ENCODE measurements at regions not wholly inside any gene's neighbourhood (a gene's known extent, or its start where the extent isn't known, plus 50 kb on each side); places are given as distances from the start of the nearest gene placed in this dataset.

GRCh38 chr13:85405316-85405897, 393.8 kb downstream of the SLITRK6 start:
- TF ChIP-seq CTCF (IDR thresholded peaks at IDR 0.05; ENCODE audit: low read depth, low read length, missing control alignments) = no peak
- H3K4me3 ChIP-seq (ENCODE audit: low read depth, low read length) = no peak overlapping the region
- DNase-seq (ENCODE audit: low read depth) = no peak

- TF ChIP-seq CTCF (IDR thresholded peaks at IDR 0.05; ENCODE audit: low read depth, low read length, missing control alignments) = no peak
- DNase-seq (ENCODE audit: low read depth) = no peak
- H3K4me3 ChIP-seq (ENCODE audit: low read depth, low read length) = no peak overlapping the region
These were observed 412.8 kb downstream of the SLITRK6 start for GRCh38 chr13:85386424-85386823.

- no peak for DNase-seq (ENCODE audit: low read depth)
- H3K4me3 ChIP-seq (ENCODE audit: low read depth, low read length) = no peak overlapping the region
- TF ChIP-seq CTCF (IDR thresholded peaks at IDR 0.05; ENCODE audit: low read depth, low read length, missing control alignments) = no peak
These were observed 415.9 kb downstream of the SLITRK6 start for GRCh38 chr13:85383291-85383690.

GRCh38 chr13:85381082-85381481, 418.1 kb downstream of the SLITRK6 start:
- no peak for DNase-seq (ENCODE audit: low read depth)
- no peak for TF ChIP-seq CTCF (IDR thresholded peaks at IDR 0.05; ENCODE audit: low read depth, low read length, missing control alignments)
- no peak overlapping the region for H3K4me3 ChIP-seq (ENCODE audit: low read depth, low read length)

- TF ChIP-seq CTCF (IDR thresholded peaks at IDR 0.05; ENCODE audit: low read depth, low read length, missing control alignments) = no peak
These were observed 419.2 kb downstream of the SLITRK6 start for GRCh38 chr13:85379991-85380390.

GRCh38 chr13:85379433-85379832, 419.8 kb downstream of the SLITRK6 start:
- TF ChIP-seq CTCF (IDR thresholded peaks at IDR 0.05; ENCODE audit: low read depth, low read length, missing control alignments) = no peak
- no peak for DNase-seq (ENCODE audit: low read depth)
- H3K4me3 ChIP-seq (ENCODE audit: low read depth, low read length) = no peak overlapping the region

More at GRCh38 chr13:85379991-85380390, 419.2 kb downstream of the SLITRK6 start:
- no peak for DNase-seq (ENCODE audit: low read depth)
- H3K4me3 ChIP-seq (ENCODE audit: low read depth, low read length) = no peak overlapping the region

- H3K4me3 ChIP-seq (ENCODE audit: low read depth, low read length) = no peak overlapping the region
- TF ChIP-seq CTCF (IDR thresholded peaks at IDR 0.05; ENCODE audit: low read depth, low read length, missing control alignments) = no peak
- no peak for DNase-seq (ENCODE audit: low read depth)
These were observed 421.4 kb downstream of the SLITRK6 start for GRCh38 chr13:85377783-85378182.

Measured in GM12864 (cell line).